ENCODE measurements at regions not wholly inside any gene's neighbourhood (a gene's known extent, or its start where the extent isn't known, plus 50 kb on each side); places are given as distances from the start of the nearest gene placed in this dataset.

- no peak overlapping the region for H3K27ac ChIP-seq
- TF ChIP-seq ZFX (IDR thresholded peaks at IDR 0.05) (no peak), CTCF (conservative IDR thresholded peaks at IDR 0.05) (peak; percentile 47)
These were observed 367.5 kb downstream of the DAD1 start for GRCh38 chr14:22221508-22221907.

GRCh38 chr14:22220427-22220826 lies 368.6 kb downstream of the DAD1 start:
- TF ChIP-seq CTCF (conservative IDR thresholded peaks at IDR 0.05): no peak; the same call in 1 of the 2 replicates
- no peak for TF ChIP-seq ZFX (IDR thresholded peaks at IDR 0.05)

GRCh38 chr14:22218728-22219127 lies 370.3 kb downstream of the DAD1 start:
- TF ChIP-seq ZFX (IDR thresholded peaks at IDR 0.05): no peak
- TF ChIP-seq CTCF (conservative IDR thresholded peaks at IDR 0.05): no peak
- no peak overlapping the region for H3K27ac ChIP-seq

More at GRCh38 chr14:22220427-22220826, 368.6 kb downstream of the DAD1 start:
- H3K27ac ChIP-seq: no peak overlapping the region

- TF ChIP-seq CTCF (conservative IDR thresholded peaks at IDR 0.05) (no peak), ZFX (IDR thresholded peaks at IDR 0.05) (no peak)
- no peak overlapping the region for H3K27ac ChIP-seq
These were observed 375.9 kb downstream of the DAD1 start for GRCh38 chr14:22213120-22213519.

- H3K27ac ChIP-seq: no peak overlapping the region
- TF ChIP-seq ZFX (IDR thresholded peaks at IDR 0.05) (no peak), CTCF (conservative IDR thresholded peaks at IDR 0.05) (no peak)
These were observed 378.1 kb downstream of the DAD1 start for GRCh38 chr14:22210906-22211305.

- no peak for TF ChIP-seq CTCF (conservative IDR thresholded peaks at IDR 0.05)
- no peak for TF ChIP-seq ZFX (IDR thresholded peaks at IDR 0.05)
- no peak overlapping the region for H3K27ac ChIP-seq
These were observed 379.0 kb downstream of the DAD1 start for GRCh38 chr14:22210026-22210425.

GRCh38 chr14:22203036-22203435 lies 386.0 kb downstream of the DAD1 start:
- H3K27ac ChIP-seq: no peak overlapping the region
- no peak for TF ChIP-seq ZFX (IDR thresholded peaks at IDR 0.05)
- no peak for TF ChIP-seq CTCF (conservative IDR thresholded peaks at IDR 0.05)

All from C4-2B (cell line).